ENCODE measurements at regions not wholly inside any gene's neighbourhood (a gene's known extent, or its start where the extent isn't known, plus 50 kb on each side); places are given as distances from the start of the nearest gene placed in this dataset.

GRCh38 chr2:7816233-7816632, 865.6 kb upstream of the ID2 start:
- TF ChIP-seq EZH2 (IDR thresholded peaks at IDR 0.05; ENCODE audit: borderline replicate concordance, insufficient read depth, low read length, poor library complexity, severe bottlenecking) (no peak), EP300 (conservative IDR thresholded peaks at IDR 0.05; ENCODE audit: poor library complexity, severe bottlenecking) (no peak)

Data from neural cell (in vitro differentiated cells).